PC-3 (cell line): ENCODE measurements at regions not wholly inside any gene's neighbourhood (a gene's known extent, or its start where the extent isn't known, plus 50 kb on each side); places are given as distances from the start of the nearest gene placed in this dataset.

Experiments
- EZH2 ChIP-seq: fragments of 300-600 bp; sonication (generic); IDR thresholded peaks from one replicate; pipeline ENCODE4 v1.6.1; 2017; ENCODE audit warnings: antibody characterized with exemption, mild to moderate bottlenecking, low read length; ENCODE audit not compliant: unreplicated experiment
- EZH2phosphoT487 ChIP-seq: fragments of 300-600 bp; sonication (generic); IDR thresholded peaks from 2 replicates; pipeline ENCODE4 v1.6.1; 2018; ENCODE audit warnings: mild to moderate bottlenecking, antibody characterized with exemption, low read length, borderline replicate concordance
- TF ChIP-seq, protein P1 (sequence below): fragments of 300-600 bp; sonication (generic); conservative IDR thresholded peaks from 2 replicates; pipeline ENCODE4 v1.5.1; 2017; ENCODE audit warnings: antibody characterized with exemption, low read depth, mild to moderate bottlenecking, low read length

DNA sequence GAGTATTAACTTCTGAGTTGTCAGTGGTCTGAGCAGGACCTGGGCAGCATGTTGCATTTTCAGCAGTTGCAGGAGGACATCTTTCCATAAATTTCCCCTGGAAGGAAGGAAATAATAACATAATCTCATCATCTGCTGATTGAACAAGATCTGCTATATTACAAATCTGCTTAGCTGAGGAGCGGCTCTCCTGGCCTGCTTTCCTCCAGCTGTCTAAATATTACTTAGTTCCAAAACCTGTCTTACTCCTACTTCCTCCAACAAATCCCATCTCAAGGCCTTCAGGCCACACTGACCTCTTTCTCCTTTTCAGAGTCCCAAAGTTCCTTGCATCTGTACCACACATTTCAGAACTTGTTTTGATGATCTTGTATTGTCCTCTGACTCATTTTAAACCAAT, 364.4 kb upstream of the MCTP2 start:
- TF ChIP-seq, protein P1, sequence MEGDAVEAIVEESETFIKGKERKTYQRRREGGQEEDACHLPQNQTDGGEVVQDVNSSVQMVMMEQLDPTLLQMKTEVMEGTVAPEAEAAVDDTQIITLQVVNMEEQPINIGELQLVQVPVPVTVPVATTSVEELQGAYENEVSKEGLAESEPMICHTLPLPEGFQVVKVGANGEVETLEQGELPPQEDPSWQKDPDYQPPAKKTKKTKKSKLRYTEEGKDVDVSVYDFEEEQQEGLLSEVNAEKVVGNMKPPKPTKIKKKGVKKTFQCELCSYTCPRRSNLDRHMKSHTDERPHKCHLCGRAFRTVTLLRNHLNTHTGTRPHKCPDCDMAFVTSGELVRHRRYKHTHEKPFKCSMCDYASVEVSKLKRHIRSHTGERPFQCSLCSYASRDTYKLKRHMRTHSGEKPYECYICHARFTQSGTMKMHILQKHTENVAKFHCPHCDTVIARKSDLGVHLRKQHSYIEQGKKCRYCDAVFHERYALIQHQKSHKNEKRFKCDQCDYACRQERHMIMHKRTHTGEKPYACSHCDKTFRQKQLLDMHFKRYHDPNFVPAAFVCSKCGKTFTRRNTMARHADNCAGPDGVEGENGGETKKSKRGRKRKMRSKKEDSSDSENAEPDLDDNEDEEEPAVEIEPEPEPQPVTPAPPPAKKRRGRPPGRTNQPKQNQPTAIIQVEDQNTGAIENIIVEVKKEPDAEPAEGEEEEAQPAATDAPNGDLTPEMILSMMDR, result no peak
- no peak for TF ChIP-seq EZH2phosphoT487
- TF ChIP-seq EZH2, result no peak
